ENCODE measurements at regions not wholly inside any gene's neighbourhood (a gene's known extent, or its start where the extent isn't known, plus 50 kb on each side); places are given as distances from the start of the nearest gene placed in this dataset.

DNA sequence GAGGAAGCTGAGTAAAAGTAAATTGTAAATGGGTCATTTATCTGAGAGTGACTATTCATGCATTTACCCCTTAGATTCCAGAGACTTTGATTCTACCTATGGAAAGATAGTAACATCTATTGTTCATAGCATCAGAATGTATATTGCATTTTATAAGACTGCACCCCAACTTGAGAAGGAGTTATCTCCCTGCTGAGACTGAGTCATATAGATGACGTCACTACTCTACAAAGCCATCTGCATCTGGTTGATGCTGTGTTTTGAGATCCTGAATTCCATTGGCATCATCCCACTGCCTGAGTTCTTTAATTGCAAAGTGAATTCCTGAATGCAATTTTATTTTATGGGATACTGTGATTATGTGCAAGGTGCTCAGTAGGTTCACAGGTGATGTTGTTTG is 444.0 kb upstream of the SLC35B3 start:
- H3K4me1 ChIP-seq, result no peaks in the 10 kb centered on the region
- no peak overlapping the region for H3K4me3 ChIP-seq
- DNase-seq, result no peak
- H3K27me3 ChIP-seq, result no peaks in the 10 kb centered on the region
- H3K36me3 ChIP-seq, result no peaks in the 10 kb centered on the region
- no peaks in the 10 kb centered on the region for H3K9me3 ChIP-seq
- no peak for TF ChIP-seq CTCF (IDR thresholded peaks at IDR 0.05)
- TF ChIP-seq POLR2A (IDR thresholded peaks at IDR 0.05), result no peak
- no peak overlapping the region for H3K27ac ChIP-seq
- intact Hi-C loops (cut with DNase I; ENCODE audit: low total_unique reads), result no loop called here

GRCh38 chr6:8875986-8876385 is 440.6 kb upstream of the SLC35B3 start:
- TF ChIP-seq CTCF (IDR thresholded peaks at IDR 0.05) (no peak), POLR2A (IDR thresholded peaks at IDR 0.05) (no peak)

DNA sequence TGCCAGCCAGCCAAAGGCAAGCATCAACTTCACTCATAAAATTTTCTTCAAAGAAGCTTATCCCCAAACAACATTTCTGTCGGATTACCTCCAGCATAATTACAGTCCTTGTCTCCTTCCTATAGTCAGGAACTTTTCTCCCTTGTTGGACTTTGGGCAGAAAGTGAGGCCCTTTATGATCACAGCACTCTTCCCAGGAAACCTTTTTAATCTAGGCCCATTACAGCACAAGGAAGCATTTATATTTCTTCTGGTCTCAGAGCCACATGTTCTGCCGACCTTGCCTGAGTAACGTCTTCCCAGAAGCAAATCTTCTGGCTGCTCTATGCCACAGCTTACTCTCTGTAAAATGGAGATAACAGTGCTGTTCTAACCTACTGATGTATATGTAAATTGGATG is 437.2 kb upstream of the SLC35B3 start:
- TF ChIP-seq POLR2A (IDR thresholded peaks at IDR 0.05) (no peak), CTCF (IDR thresholded peaks at IDR 0.05) (no peak)
- Histone ChIP-seq H3K27me3 (no peaks in the 10 kb centered on the region), H3K27ac (no peak overlapping the region), H3K9me3 (no peaks in the 10 kb centered on the region), H3K36me3 (no peaks in the 10 kb centered on the region), H3K4me3 (no peak overlapping the region), H3K4me1 (no peaks in the 10 kb centered on the region)
- no peak for DNase-seq
- intact Hi-C loops (cut with DNase I; ENCODE audit: low total_unique reads), result no loop called here

More at GRCh38 chr6:8875986-8876385, 440.6 kb upstream of the SLC35B3 start:
- Histone ChIP-seq H3K36me3 (no peaks in the 10 kb centered on the region), H3K27ac (no peak overlapping the region), H3K9me3 (no peaks in the 10 kb centered on the region), H3K27me3 (no peaks in the 10 kb centered on the region), H3K4me1 (no peaks in the 10 kb centered on the region), H3K4me3 (no peak overlapping the region)
- intact Hi-C loops (cut with DNase I; ENCODE audit: low total_unique reads), result no loop called here
- no peak for DNase-seq

DNA sequence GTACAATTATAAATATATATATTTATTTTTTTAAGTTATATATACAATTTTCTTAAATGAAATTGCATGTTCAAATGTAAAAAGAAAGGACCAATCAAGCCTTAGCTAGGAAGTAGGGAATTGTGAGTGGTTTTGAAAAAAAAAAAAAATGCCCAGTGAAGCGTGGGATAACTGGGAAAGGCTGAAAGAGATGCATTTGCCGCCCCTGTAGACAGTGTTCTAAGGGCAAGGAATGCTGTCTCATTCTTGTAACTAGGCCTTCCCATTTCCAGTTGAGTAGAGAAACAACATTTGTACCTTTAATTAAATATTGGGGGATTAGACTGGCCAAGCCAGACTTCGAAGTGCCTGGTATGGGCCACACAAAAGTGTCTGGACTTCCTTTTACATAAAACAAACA is 430.1 kb upstream of the SLC35B3 start:
- H3K36me3 ChIP-seq, result no peaks in the 10 kb centered on the region
- no peaks in the 10 kb centered on the region for H3K27me3 ChIP-seq
- H3K4me1 ChIP-seq, result no peaks in the 10 kb centered on the region
- intact Hi-C loops (cut with DNase I; ENCODE audit: low total_unique reads), result no loop called here
- H3K27ac ChIP-seq, result no peak overlapping the region
- H3K4me3 ChIP-seq, result no peak overlapping the region
- TF ChIP-seq POLR2A (IDR thresholded peaks at IDR 0.05) (no peak), CTCF (IDR thresholded peaks at IDR 0.05) (no peak)
- no peak for DNase-seq
- no peaks in the 10 kb centered on the region for H3K9me3 ChIP-seq

DNA sequence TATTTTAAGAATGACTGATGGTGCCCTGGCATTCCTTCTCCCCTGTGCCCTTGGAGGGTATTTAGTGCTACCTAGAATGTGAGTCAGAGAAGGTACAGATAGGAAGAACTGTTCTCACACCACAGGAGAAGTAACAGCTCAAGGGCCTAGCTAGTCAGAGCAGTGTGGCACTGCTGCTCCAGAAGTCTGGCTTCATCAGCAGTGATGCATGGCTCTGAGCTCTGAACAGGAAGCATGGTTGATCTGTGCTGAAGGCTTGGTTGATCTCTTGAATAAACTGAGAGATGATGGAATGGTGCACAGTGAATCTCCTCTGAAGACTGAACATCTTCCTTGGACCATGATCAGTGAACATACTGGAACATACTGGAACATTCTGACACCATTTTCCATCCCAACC is 425.3 kb upstream of the SLC35B3 start:
- H3K27ac ChIP-seq, result no peak overlapping the region
- no peak for TF ChIP-seq POLR2A (IDR thresholded peaks at IDR 0.05)
- no peak for TF ChIP-seq CTCF (IDR thresholded peaks at IDR 0.05)
- no peaks in the 10 kb centered on the region for H3K36me3 ChIP-seq
- H3K4me1 ChIP-seq, result no peaks in the 10 kb centered on the region
- H3K9me3 ChIP-seq, result no peaks in the 10 kb centered on the region
- intact Hi-C loops (cut with DNase I; ENCODE audit: low total_unique reads), result no loop called here
- no peaks in the 10 kb centered on the region for H3K27me3 ChIP-seq
- no peak overlapping the region for H3K4me3 ChIP-seq
- no peak for DNase-seq

Data from uterus (tissue), 3 donors.